SIG-M5 (cell line): ENCODE measurements at regions not wholly inside any gene's neighbourhood (a gene's known extent, or its start where the extent isn't known, plus 50 kb on each side); places are given as distances from the start of the nearest gene placed in this dataset.
"Not testable (repeated sequence)": the region's sequence is repeated elsewhere in the genome, so short reads cannot be mapped to it uniquely, and the experiment has no call there.

Experiments
- DNase-seq: peaks from one replicate; lab custom pipeline; 2025; lab: John Stamatoyannopoulos, UW

GRCh38 chr22:26806445-26807175 lies 149.2 kb downstream of the MIAT start:
- no peak for DNase-seq

- no peak for DNase-seq
Observed at GRCh38 chr22:26811647-26811992, 154.2 kb downstream of the MIAT start.

GRCh38 chr22:26812731-26813130 lies 155.3 kb downstream of the MIAT start:
- DNase-seq = no peak

- no peak for DNase-seq
Observed at GRCh38 chr22:26816726-26817125, 159.3 kb downstream of the MIAT start.

GRCh38 chr22:26817926-26818325 lies 160.5 kb downstream of the MIAT start:
- DNase-seq = no peak

- DNase-seq = no peak
Observed at GRCh38 chr22:26821854-26822253, 164.5 kb downstream of the MIAT start.

- no peak for DNase-seq
Observed at GRCh38 chr22:26822313-26822712, 164.9 kb downstream of the MIAT start.

GRCh38 chr22:26823966-26824365 lies 166.6 kb downstream of the MIAT start:
- no peak for DNase-seq

- DNase-seq = no peak
Observed at GRCh38 chr22:26825960-26826935, 168.9 kb downstream of the MIAT start.

GRCh38 chr22:26827611-26828010 lies 170.2 kb downstream of the MIAT start:
- DNase-seq = no peak

- no peak for DNase-seq
Observed at GRCh38 chr22:26828311-26828710, 170.9 kb downstream of the MIAT start.

- no peak for DNase-seq
Observed at GRCh38 chr22:26830837-26831236, 173.4 kb downstream of the MIAT start.

GRCh38 chr22:26835023-26835422 lies 177.6 kb downstream of the MIAT start:
- no peak for DNase-seq

- DNase-seq = no peak
Observed at GRCh38 chr22:26835929-26836528, 178.6 kb downstream of the MIAT start.

- no peak for DNase-seq
Observed at GRCh38 chr22:26837784-26838470, 180.5 kb downstream of the MIAT start.

GRCh38 chr22:26838471-26838825 lies 181.1 kb downstream of the MIAT start:
- no peak for DNase-seq

GRCh38 chr22:26839216-26839615 lies 181.8 kb downstream of the MIAT start:
- no peak for DNase-seq

GRCh38 chr22:26840770-26841169 lies 183.4 kb downstream of the MIAT start:
- DNase-seq = not testable (repeated sequence)

- DNase-seq = no peak
Observed at GRCh38 chr22:26842103-26842502, 184.7 kb downstream of the MIAT start.

- DNase-seq = no peak
Observed at GRCh38 chr22:26845021-26845743, 187.8 kb downstream of the MIAT start.

- no peak for DNase-seq
Observed at GRCh38 chr22:26846076-26846475, 188.7 kb downstream of the MIAT start.

- DNase-seq = no peak
Observed at GRCh38 chr22:26846645-26847044, 189.3 kb downstream of the MIAT start.
